ENCODE measurements at regions not wholly inside any gene's neighbourhood (a gene's known extent, or its start where the extent isn't known, plus 50 kb on each side); places are given as distances from the start of the nearest gene placed in this dataset.

DNA sequence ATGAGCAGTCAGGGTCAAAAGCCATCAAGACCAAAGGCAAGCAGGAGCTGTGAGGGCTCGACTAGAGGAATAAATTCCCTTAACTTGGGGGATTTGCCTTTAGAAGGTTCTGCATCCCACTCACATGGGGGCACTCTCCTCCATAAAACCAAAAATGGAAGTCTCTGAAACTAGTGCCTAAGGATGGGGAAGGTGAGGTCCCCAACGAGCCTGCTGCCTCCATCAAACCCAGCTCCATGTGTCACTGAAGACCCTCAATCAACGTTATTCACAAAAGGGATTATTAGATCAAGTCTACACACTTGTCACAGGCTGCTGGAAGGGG, 254.9 kb upstream of the NCKAP5 start:
- no peaks in the 10 kb centered on the region for H3K36me3 ChIP-seq
- H3K4me1 ChIP-seq, result no peaks in the 10 kb centered on the region
- H3K27ac ChIP-seq, result no peak overlapping the region
- intact Hi-C loops (cut with DNase I; ENCODE audit: low total_unique reads), result no loop called here
- no peaks in the 10 kb centered on the region for H3K9me3 ChIP-seq
- in situ Hi-C loops (cut with MboI; ENCODE audit: low pct_ligation_motif_present in 1 of 4, low pct_unique_long_range_greater_than_20kb in 1 of 4, low sequenced_read_pairs in 3 of 4), result no loop called here
- no peaks in the 10 kb centered on the region for H3K27me3 ChIP-seq
- no peak overlapping the region for H3K4me3 ChIP-seq
- no peak for DNase-seq
- 62 to 67% methylated on average over 1 to 3 of the region's 3 CpGs for WGBS, 2 donors (ENCODE audit: low coverage in 1 of 2)
- TF ChIP-seq EP300 (IDR thresholded peaks at IDR 0.05; ENCODE audit: low read depth), result no peak
- TF ChIP-seq POLR2AphosphoS5 (IDR thresholded peaks at IDR 0.05), result no peak
- no peak for TF ChIP-seq POLR2A (IDR thresholded peaks at IDR 0.05)
- TF ChIP-seq, protein P1, sequence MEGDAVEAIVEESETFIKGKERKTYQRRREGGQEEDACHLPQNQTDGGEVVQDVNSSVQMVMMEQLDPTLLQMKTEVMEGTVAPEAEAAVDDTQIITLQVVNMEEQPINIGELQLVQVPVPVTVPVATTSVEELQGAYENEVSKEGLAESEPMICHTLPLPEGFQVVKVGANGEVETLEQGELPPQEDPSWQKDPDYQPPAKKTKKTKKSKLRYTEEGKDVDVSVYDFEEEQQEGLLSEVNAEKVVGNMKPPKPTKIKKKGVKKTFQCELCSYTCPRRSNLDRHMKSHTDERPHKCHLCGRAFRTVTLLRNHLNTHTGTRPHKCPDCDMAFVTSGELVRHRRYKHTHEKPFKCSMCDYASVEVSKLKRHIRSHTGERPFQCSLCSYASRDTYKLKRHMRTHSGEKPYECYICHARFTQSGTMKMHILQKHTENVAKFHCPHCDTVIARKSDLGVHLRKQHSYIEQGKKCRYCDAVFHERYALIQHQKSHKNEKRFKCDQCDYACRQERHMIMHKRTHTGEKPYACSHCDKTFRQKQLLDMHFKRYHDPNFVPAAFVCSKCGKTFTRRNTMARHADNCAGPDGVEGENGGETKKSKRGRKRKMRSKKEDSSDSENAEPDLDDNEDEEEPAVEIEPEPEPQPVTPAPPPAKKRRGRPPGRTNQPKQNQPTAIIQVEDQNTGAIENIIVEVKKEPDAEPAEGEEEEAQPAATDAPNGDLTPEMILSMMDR (IDR thresholded peaks at IDR 0.05), result no peak

DNA sequence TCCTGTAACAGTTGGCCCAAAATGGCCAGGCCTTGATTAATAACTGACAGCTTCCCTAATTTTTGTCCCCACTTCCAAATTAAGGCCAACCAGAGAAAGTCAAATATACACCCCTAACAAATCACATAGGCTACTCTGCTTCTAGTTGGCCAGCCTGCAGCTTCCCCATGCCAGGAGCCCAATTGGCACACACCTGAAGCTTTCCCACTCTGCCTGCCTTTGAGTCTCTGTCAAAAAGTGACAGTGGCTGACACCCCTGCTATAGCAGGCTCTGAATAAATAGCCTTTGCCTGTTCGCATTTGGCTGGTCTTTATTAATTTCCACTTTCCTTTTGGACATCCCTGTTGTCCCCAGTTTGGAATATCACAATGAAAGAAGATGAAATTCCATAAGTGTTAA, 256.6 kb upstream of the NCKAP5 start:
- no peaks in the 10 kb centered on the region for H3K36me3 ChIP-seq
- TF ChIP-seq EP300 (IDR thresholded peaks at IDR 0.05; ENCODE audit: low read depth) (no peak), POLR2AphosphoS5 (IDR thresholded peaks at IDR 0.05) (no peak), POLR2A (IDR thresholded peaks at IDR 0.05) (no peak)
- TF ChIP-seq, protein P1 (IDR thresholded peaks at IDR 0.05), result no peak
- H3K27me3 ChIP-seq, result no peaks in the 10 kb centered on the region
- H3K4me3 ChIP-seq, result no peak overlapping the region
- no peak overlapping the region for H3K27ac ChIP-seq
- H3K9me3 ChIP-seq, result no peaks in the 10 kb centered on the region
- 86 to 88% methylated on average over 1 of the region's 1 CpG for WGBS, 2 donors (ENCODE audit: low coverage in 1 of 2)
- H3K4me1 ChIP-seq, result no peaks in the 10 kb centered on the region
- intact Hi-C loops (cut with DNase I; ENCODE audit: low total_unique reads), result no loop called here
- in situ Hi-C loops (cut with MboI; ENCODE audit: low pct_ligation_motif_present in 1 of 4, low pct_unique_long_range_greater_than_20kb in 1 of 4, low sequenced_read_pairs in 3 of 4), result loop anchor here in 1 of 4 donors (25.0 kb wide), 1 partner anchor 1288 kb away; no protein-coding TSS in a partner anchor
- DNase-seq, result no peak

DNA sequence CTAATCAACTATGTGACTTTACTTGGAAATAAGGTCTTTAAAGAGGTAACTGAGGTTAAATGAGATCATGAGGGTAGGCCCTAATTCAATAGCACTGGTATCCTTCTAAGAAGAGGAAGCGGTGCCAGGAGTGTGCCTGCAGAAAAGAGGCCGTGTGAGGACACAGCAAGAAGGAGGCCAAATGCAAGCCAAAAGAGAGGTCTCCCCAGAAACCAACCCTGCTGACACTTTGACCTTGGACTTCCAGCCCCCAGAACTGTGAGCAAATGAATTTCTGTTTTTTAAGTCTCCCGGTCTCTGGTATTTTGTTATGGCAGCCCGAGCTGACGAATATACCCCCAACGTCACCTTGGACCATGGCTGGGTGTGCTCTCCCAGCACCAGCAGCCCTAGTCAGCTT, 257.5 kb upstream of the NCKAP5 start:
- H3K4me1 ChIP-seq, result no peaks in the 10 kb centered on the region
- no peak overlapping the region for H3K27ac ChIP-seq
- 80 to 92% methylated on average over 1 to 6 of the region's 6 CpGs for whole genome bisulfite sequencing, 2 donors (ENCODE audit: low coverage in 1 of 2)
- no peak for DNase-seq
- in situ Hi-C loops (cut with MboI; ENCODE audit: low pct_ligation_motif_present in 1 of 4, low pct_unique_long_range_greater_than_20kb in 1 of 4, low sequenced_read_pairs in 3 of 4) (loop anchor here in 1 of 4 donors (25.0 kb wide), 1 partner anchor 1288 kb away; no protein-coding TSS in a partner anchor), intact Hi-C loops (cut with DNase I; ENCODE audit: low total_unique reads) (no loop called here)
- no peaks in the 10 kb centered on the region for H3K9me3 ChIP-seq
- H3K27me3 ChIP-seq, result no peaks in the 10 kb centered on the region
- H3K4me3 ChIP-seq, result no peak overlapping the region
- no peak for TF ChIP-seq EP300 (IDR thresholded peaks at IDR 0.05; ENCODE audit: low read depth)
- no peak for TF ChIP-seq POLR2A (IDR thresholded peaks at IDR 0.05)
- TF ChIP-seq POLR2AphosphoS5 (IDR thresholded peaks at IDR 0.05), result no peak
- TF ChIP-seq, protein P1 (IDR thresholded peaks at IDR 0.05), result no peak
- H3K36me3 ChIP-seq, result no peaks in the 10 kb centered on the region

DNA sequence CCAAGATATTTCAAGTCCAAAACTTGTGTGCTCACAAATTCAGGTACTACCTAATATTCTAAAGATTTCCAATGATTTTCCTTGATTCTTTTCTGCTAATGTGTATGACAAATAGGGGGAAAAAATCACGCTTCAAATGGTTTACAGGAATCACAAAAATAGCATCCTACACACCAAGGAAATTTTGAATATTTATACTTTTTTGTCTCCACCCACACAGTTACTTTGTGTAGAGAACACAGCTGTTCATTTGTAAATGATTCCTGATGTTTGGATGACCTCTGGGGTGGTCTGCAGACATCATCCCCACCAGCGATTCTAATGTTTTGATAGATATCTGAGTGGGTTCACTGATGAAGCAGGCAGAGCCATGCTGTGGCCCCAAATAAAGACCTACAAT, 260.6 kb upstream of the NCKAP5 start:
- Histone ChIP-seq H3K36me3 (no peaks in the 10 kb centered on the region), H3K9me3 (no peaks in the 10 kb centered on the region), H3K4me3 (no peak overlapping the region), H3K27me3 (no peaks in the 10 kb centered on the region), H3K4me1 (no peaks in the 10 kb centered on the region), H3K27ac (no peak overlapping the region)
- in situ Hi-C loops (cut with MboI; ENCODE audit: low pct_ligation_motif_present in 1 of 4, low pct_unique_long_range_greater_than_20kb in 1 of 4, low sequenced_read_pairs in 3 of 4), result loop anchor here in 1 of 4 donors (25.0 kb wide), 1 partner anchor 1292 kb away; no protein-coding TSS in a partner anchor
- TF ChIP-seq, protein P1 (IDR thresholded peaks at IDR 0.05), result no peak
- TF ChIP-seq EP300 (IDR thresholded peaks at IDR 0.05; ENCODE audit: low read depth) (no peak), POLR2A (IDR thresholded peaks at IDR 0.05) (no peak), POLR2AphosphoS5 (IDR thresholded peaks at IDR 0.05) (no peak)
- no peak for DNase-seq
- intact Hi-C loops (cut with DNase I; ENCODE audit: low total_unique reads), result no loop called here
- WGBS, 2 donors (ENCODE audit: low coverage in 1 of 2), result 49 to 87% methylated on average over 2 of the region's 2 CpGs
